ENCODE measurements at regions not wholly inside any gene's neighbourhood (a gene's known extent, or its start where the extent isn't known, plus 50 kb on each side); places are given as distances from the start of the nearest gene placed in this dataset.

- TF ChIP-seq CTCF (IDR thresholded peaks at IDR 0.05; ENCODE audit: borderline replicate concordance, extremely low read depth, low read length, poor library complexity, severe bottlenecking): no peak
- no peak for TF ChIP-seq EZH2 (IDR thresholded peaks at IDR 0.05; ENCODE audit: borderline replicate concordance, low read depth, low read length, severe bottlenecking)
These were observed 406.6 kb downstream of the FAM170A start for GRCh38 chr5:120035815-120036577.
